ENCODE measurements at regions not wholly inside any gene's neighbourhood (a gene's known extent, or its start where the extent isn't known, plus 50 kb on each side); places are given as distances from the start of the nearest gene placed in this dataset.

- DNase-seq (ENCODE audit: low spot score), result no peak
- intact Hi-C loops (cut with DNase I), result no loop called here
These were observed 305.3 kb downstream of the CSNK1G3 start for GRCh38 chr5:123817267-123817666.

- no peak for DNase-seq (ENCODE audit: low spot score)
- intact Hi-C loops (cut with DNase I), result loop anchor here (2.0 to 5.0 kb wide), 3 partner anchors 60 to 118 kb away; no protein-coding TSS in a partner anchor
These were observed 303.0 kb downstream of the CSNK1G3 start for GRCh38 chr5:123814801-123815470.

GRCh38 chr5:123813937-123814624 is 302.1 kb downstream of the CSNK1G3 start:
- intact Hi-C loops (cut with DNase I), result loop anchor here (2.0 to 5.0 kb wide), 3 partner anchors 61 to 117 kb away; no protein-coding TSS in a partner anchor
- DNase-seq (ENCODE audit: low spot score), result no peak

- intact Hi-C loops (cut with DNase I), result loop anchor here (5.0 kb wide), 1 partner anchor 104 kb away; no protein-coding TSS in a partner anchor
- DNase-seq (ENCODE audit: low spot score), result no peak
These were observed 301.3 kb downstream of the CSNK1G3 start for GRCh38 chr5:123813264-123813663.

- no peak for DNase-seq (ENCODE audit: low spot score)
These were observed 299.9 kb downstream of the CSNK1G3 start for GRCh38 chr5:123811831-123812230.

GRCh38 chr5:123810746-123811340 is 298.9 kb downstream of the CSNK1G3 start:
- intact Hi-C loops (cut with DNase I), result loop anchor here (5.0 kb wide), 1 partner anchor 106 kb away; no protein-coding TSS in a partner anchor

More at GRCh38 chr5:123811831-123812230, 299.9 kb downstream of the CSNK1G3 start:
- intact Hi-C loops (cut with DNase I), result loop anchor here (5.0 kb wide), 1 partner anchor 105 kb away; no protein-coding TSS in a partner anchor

GRCh38 chr5:123810253-123810652 is 298.3 kb downstream of the CSNK1G3 start:
- no peak for DNase-seq (ENCODE audit: low spot score)
- intact Hi-C loops (cut with DNase I), result loop anchor here (5.0 kb wide), 1 partner anchor 107 kb away; no protein-coding TSS in a partner anchor

More at GRCh38 chr5:123810746-123811340, 298.9 kb downstream of the CSNK1G3 start:
- no peak for DNase-seq (ENCODE audit: low spot score)

- DNase-seq (ENCODE audit: low spot score), result no peak
- intact Hi-C loops (cut with DNase I), result loop anchor here (5.0 kb wide), 1 partner anchor 108 kb away; no protein-coding TSS in a partner anchor
These were observed 297.7 kb downstream of the CSNK1G3 start for GRCh38 chr5:123809594-123810221.

GRCh38 chr5:123808461-123809380 is 296.7 kb downstream of the CSNK1G3 start:
- DNase-seq (ENCODE audit: low spot score), result no peak
- intact Hi-C loops (cut with DNase I), result no loop called here

GRCh38 chr5:123807177-123807945 is 295.4 kb downstream of the CSNK1G3 start:
- DNase-seq (ENCODE audit: low spot score), result no peak
- intact Hi-C loops (cut with DNase I), result loop anchor here (2.0 kb wide), 1 partner anchor 53 kb away; no protein-coding TSS in a partner anchor

- intact Hi-C loops (cut with DNase I), result loop anchor here (2.0 kb wide), 1 partner anchor 52 kb away; no protein-coding TSS in a partner anchor
- no peak for DNase-seq (ENCODE audit: low spot score)
These were observed 294.7 kb downstream of the CSNK1G3 start for GRCh38 chr5:123806644-123807043.

- no peak for DNase-seq (ENCODE audit: low spot score)
- intact Hi-C loops (cut with DNase I), result no loop called here
These were observed 293.3 kb downstream of the CSNK1G3 start for GRCh38 chr5:123805300-123805699.

- intact Hi-C loops (cut with DNase I), result no loop called here
- DNase-seq (ENCODE audit: low spot score), result no peak
These were observed 291.4 kb downstream of the CSNK1G3 start for GRCh38 chr5:123803359-123803758.

- intact Hi-C loops (cut with DNase I), result no loop called here
- DNase-seq (ENCODE audit: low spot score), result no peak
These were observed 290.4 kb downstream of the CSNK1G3 start for GRCh38 chr5:123802298-123802951.

GRCh38 chr5:123800640-123801039 is 288.7 kb downstream of the CSNK1G3 start:
- no peak for DNase-seq (ENCODE audit: low spot score)
- intact Hi-C loops (cut with DNase I), result no loop called here

GRCh38 chr5:123795688-123796087 is 283.7 kb downstream of the CSNK1G3 start:
- intact Hi-C loops (cut with DNase I), result no loop called here
- no peak for DNase-seq (ENCODE audit: low spot score)

GRCh38 chr5:123790226-123790625 is 278.2 kb downstream of the CSNK1G3 start:
- intact Hi-C loops (cut with DNase I), result no loop called here
- no peak for DNase-seq (ENCODE audit: low spot score)

Measured in cardiac septum (tissue), 1 donor.